ENCODE measurements at regions not wholly inside any gene's neighbourhood (a gene's known extent, or its start where the extent isn't known, plus 50 kb on each side); places are given as distances from the start of the nearest gene placed in this dataset.

DNA sequence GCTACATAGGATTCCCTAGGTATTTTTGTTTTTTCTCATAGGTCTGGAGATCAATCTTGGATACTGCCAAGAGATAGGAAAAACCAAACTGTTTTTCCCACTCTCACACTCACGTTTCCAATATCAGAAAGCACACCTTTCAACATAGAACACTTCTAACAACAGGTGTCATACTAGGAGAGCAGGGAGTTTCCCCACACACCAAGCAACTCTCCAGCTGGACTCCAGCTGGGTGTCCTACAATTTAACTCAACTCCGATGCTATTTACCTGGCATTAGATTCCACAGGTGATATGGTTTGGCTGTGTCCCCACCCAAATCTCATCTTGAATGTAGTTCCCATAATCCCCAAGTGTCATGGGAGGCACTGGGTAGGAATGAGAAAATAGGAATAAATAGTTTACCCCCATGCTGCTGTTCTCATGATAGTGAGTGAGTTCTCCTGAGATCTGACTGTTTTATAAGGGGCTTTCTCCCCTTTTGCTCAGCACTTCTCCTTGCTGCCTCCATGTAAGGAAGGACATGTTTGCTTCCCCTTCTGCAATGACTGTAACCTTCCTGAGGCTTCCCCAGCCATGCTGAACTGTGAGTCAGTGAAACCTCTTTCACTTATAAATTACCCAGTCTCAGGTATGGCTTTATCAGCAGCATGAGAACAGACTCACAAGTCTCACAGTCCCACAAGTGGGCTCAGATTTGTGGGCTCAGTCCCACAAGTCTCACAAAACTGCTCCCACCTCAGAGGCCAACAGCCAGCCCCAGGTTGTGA lies 354.5 kb upstream of the THBS1 start (continued):
- TF ChIP-seq TAF1 (IDR thresholded peaks at IDR 0.05; ENCODE audit: low read depth): no peak
- TF ChIP-seq RAD21 (conservative IDR thresholded peaks at IDR 0.05): no peak
- TF ChIP-seq MXI1 (conservative IDR thresholded peaks at IDR 0.05; ENCODE audit: poor library complexity, severe bottlenecking): no peak
- no peak for TF ChIP-seq EP300 (conservative IDR thresholded peaks at IDR 0.05; ENCODE audit: poor library complexity, severe bottlenecking)

DNA sequence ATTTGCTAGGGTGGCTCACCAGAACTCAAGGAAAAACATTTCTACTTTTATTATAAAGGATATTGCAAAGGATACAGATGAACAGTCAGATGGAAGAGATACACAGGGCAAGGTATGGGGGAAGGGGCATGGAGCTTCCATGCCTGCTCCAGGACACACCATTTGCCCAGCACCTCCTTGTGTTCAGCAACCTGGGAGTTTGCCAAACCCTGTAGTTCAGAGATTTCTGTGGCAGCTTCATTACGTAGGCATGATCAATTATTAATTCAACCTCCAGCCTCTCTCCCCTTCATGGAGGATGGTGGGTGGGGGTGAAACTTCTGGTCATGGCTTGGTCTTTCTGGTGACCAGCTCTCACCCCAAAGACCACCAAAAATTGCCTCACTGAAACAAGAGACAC lies 353.9 kb upstream of the THBS1 start:
- no peaks in the 10 kb centered on the region for H3K9me2 ChIP-seq (ENCODE audit: insufficient read depth, low read length)
- no peaks in the 10 kb centered on the region for H4K20me1 ChIP-seq (ENCODE audit: insufficient read depth)
- no peak overlapping the region for H3K4me2 ChIP-seq (ENCODE audit: low read length)
- no peak overlapping the region for H3K9ac ChIP-seq (ENCODE audit: low read length)
- no peak overlapping the region for H2AFZ ChIP-seq (ENCODE audit: low read depth, low read length)
- TF ChIP-seq MXI1 (conservative IDR thresholded peaks at IDR 0.05; ENCODE audit: poor library complexity, severe bottlenecking) (no peak), RAD21 (conservative IDR thresholded peaks at IDR 0.05) (no peak), EP300 (conservative IDR thresholded peaks at IDR 0.05; ENCODE audit: poor library complexity, severe bottlenecking) (no peak), EZH2 (IDR thresholded peaks at IDR 0.05; ENCODE audit: borderline replicate concordance, insufficient read depth, low read length, poor library complexity, severe bottlenecking) (no peak), POLR2AphosphoS5 (IDR thresholded peaks at IDR 0.05) (no peak), SMC3 (conservative IDR thresholded peaks at IDR 0.05; ENCODE audit: poor library complexity) (no peak), TAF1 (IDR thresholded peaks at IDR 0.05; ENCODE audit: low read depth) (no peak)
- TF ChIP-seq, protein P1, sequence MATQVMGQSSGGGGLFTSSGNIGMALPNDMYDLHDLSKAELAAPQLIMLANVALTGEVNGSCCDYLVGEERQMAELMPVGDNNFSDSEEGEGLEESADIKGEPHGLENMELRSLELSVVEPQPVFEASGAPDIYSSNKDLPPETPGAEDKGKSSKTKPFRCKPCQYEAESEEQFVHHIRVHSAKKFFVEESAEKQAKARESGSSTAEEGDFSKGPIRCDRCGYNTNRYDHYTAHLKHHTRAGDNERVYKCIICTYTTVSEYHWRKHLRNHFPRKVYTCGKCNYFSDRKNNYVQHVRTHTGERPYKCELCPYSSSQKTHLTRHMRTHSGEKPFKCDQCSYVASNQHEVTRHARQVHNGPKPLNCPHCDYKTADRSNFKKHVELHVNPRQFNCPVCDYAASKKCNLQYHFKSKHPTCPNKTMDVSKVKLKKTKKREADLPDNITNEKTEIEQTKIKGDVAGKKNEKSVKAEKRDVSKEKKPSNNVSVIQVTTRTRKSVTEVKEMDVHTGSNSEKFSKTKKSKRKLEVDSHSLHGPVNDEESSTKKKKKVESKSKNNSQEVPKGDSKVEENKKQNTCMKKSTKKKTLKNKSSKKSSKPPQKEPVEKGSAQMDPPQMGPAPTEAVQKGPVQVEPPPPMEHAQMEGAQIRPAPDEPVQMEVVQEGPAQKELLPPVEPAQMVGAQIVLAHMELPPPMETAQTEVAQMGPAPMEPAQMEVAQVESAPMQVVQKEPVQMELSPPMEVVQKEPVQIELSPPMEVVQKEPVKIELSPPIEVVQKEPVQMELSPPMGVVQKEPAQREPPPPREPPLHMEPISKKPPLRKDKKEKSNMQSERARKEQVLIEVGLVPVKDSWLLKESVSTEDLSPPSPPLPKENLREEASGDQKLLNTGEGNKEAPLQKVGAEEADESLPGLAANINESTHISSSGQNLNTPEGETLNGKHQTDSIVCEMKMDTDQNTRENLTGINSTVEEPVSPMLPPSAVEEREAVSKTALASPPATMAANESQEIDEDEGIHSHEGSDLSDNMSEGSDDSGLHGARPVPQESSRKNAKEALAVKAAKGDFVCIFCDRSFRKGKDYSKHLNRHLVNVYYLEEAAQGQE (IDR thresholded peaks at IDR 0.05; ENCODE audit: borderline replicate concordance): no peak
- TF ChIP-seq, protein P2, sequence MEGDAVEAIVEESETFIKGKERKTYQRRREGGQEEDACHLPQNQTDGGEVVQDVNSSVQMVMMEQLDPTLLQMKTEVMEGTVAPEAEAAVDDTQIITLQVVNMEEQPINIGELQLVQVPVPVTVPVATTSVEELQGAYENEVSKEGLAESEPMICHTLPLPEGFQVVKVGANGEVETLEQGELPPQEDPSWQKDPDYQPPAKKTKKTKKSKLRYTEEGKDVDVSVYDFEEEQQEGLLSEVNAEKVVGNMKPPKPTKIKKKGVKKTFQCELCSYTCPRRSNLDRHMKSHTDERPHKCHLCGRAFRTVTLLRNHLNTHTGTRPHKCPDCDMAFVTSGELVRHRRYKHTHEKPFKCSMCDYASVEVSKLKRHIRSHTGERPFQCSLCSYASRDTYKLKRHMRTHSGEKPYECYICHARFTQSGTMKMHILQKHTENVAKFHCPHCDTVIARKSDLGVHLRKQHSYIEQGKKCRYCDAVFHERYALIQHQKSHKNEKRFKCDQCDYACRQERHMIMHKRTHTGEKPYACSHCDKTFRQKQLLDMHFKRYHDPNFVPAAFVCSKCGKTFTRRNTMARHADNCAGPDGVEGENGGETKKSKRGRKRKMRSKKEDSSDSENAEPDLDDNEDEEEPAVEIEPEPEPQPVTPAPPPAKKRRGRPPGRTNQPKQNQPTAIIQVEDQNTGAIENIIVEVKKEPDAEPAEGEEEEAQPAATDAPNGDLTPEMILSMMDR (IDR thresholded peaks at IDR 0.05; ENCODE audit: poor library complexity, severe bottlenecking): no peak
- H3K36me3 ChIP-seq (ENCODE audit: insufficient read depth, low read length): no peaks in the 10 kb centered on the region
- no peaks in the 10 kb centered on the region for H3F3A ChIP-seq (ENCODE audit: insufficient read depth, low read length, poor library complexity, severe bottlenecking)
- no peak overlapping the region for H3K4me3 ChIP-seq (ENCODE audit: low read length)
- no peaks in the 10 kb centered on the region for H3K27me3 ChIP-seq (ENCODE audit: insufficient read depth, low read depth, low read length)
- no peaks in the 10 kb centered on the region for H3K79me2 ChIP-seq (replicated peaks; ENCODE audit: insufficient read depth, low read length)
- H3K27ac ChIP-seq (ENCODE audit: low read length): no peak overlapping the region
- no peaks in the 10 kb centered on the region for H3K9me3 ChIP-seq (ENCODE audit: low read length)

DNA sequence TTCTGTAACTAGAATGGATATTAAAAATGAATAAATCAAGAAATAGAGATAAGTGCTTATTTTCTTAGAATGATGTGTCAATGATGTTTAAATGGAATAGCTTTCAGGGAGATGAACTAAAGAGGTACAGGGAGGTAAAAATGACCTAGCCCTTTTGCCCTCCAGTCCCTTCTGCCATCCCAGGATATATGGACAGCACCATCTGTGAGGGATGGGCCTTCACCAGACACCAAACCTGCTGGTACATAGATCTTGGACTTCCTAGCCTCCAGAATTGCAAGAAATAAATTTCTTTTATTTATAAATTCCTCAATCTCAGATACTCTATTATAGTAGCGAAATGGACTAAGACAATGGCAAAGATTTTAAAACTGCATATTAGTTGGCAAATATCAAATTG lies 352.0 kb upstream of the THBS1 start:
- H3K4me3 ChIP-seq (ENCODE audit: low read length): no peak overlapping the region
- no peak overlapping the region for H3K4me2 ChIP-seq (ENCODE audit: low read length)
- no peaks in the 10 kb centered on the region for H3K9me3 ChIP-seq (ENCODE audit: low read length)
- TF ChIP-seq TAF1 (IDR thresholded peaks at IDR 0.05; ENCODE audit: low read depth) (no peak), POLR2AphosphoS5 (IDR thresholded peaks at IDR 0.05) (no peak), EZH2 (IDR thresholded peaks at IDR 0.05; ENCODE audit: borderline replicate concordance, insufficient read depth, low read length, poor library complexity, severe bottlenecking) (no peak), RAD21 (conservative IDR thresholded peaks at IDR 0.05) (no peak), EP300 (conservative IDR thresholded peaks at IDR 0.05; ENCODE audit: poor library complexity, severe bottlenecking) (no peak), MXI1 (conservative IDR thresholded peaks at IDR 0.05; ENCODE audit: poor library complexity, severe bottlenecking) (no peak), SMC3 (conservative IDR thresholded peaks at IDR 0.05; ENCODE audit: poor library complexity) (no peak)
- TF ChIP-seq, protein P2 (IDR thresholded peaks at IDR 0.05; ENCODE audit: poor library complexity, severe bottlenecking): no peak
- TF ChIP-seq, protein P1 (IDR thresholded peaks at IDR 0.05; ENCODE audit: borderline replicate concordance): no peak
- H3F3A ChIP-seq (ENCODE audit: insufficient read depth, low read length, poor library complexity, severe bottlenecking): no peaks in the 10 kb centered on the region
- no peak overlapping the region for H2AFZ ChIP-seq (ENCODE audit: low read depth, low read length)
- no peaks in the 10 kb centered on the region for H3K79me2 ChIP-seq (replicated peaks; ENCODE audit: insufficient read depth, low read length)
- H4K20me1 ChIP-seq (ENCODE audit: insufficient read depth): no peaks in the 10 kb centered on the region
- no peak overlapping the region for H3K27ac ChIP-seq (ENCODE audit: low read length)
- no peaks in the 10 kb centered on the region for H3K36me3 ChIP-seq (ENCODE audit: insufficient read depth, low read length)
- no peaks in the 10 kb centered on the region for H3K27me3 ChIP-seq (ENCODE audit: insufficient read depth, low read depth, low read length)
- H3K9me2 ChIP-seq (ENCODE audit: insufficient read depth, low read length): no peaks in the 10 kb centered on the region
- H3K9ac ChIP-seq (ENCODE audit: low read length): no peak overlapping the region
